ENCODE measurements at regions not wholly inside any gene's neighbourhood (a gene's known extent, or its start where the extent isn't known, plus 50 kb on each side); places are given as distances from the start of the nearest gene placed in this dataset.

DNA sequence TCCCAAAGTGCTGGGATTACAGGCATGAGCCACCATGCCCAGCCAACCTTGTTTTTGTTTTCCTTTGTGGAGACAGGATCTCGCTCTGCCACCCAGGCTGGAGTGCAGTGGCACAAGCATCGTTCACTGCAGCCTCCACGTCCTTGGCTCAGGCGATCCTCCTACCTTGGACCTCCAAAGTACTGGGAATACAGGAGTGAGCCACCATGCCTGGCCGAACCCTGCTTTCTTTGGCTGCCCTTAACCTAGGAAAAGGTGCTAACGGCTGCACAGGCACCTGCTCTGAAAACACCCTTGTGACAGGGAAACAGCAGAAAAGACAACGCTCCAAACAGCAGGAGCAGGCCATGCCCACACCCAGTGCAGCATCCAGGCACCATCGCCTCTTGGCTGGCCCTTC, 71.9 kb downstream of the OAT start:
- WGBS = 100% methylated on average over 7 of the region's 8 CpGs
- TF ChIP-seq, protein P1, sequence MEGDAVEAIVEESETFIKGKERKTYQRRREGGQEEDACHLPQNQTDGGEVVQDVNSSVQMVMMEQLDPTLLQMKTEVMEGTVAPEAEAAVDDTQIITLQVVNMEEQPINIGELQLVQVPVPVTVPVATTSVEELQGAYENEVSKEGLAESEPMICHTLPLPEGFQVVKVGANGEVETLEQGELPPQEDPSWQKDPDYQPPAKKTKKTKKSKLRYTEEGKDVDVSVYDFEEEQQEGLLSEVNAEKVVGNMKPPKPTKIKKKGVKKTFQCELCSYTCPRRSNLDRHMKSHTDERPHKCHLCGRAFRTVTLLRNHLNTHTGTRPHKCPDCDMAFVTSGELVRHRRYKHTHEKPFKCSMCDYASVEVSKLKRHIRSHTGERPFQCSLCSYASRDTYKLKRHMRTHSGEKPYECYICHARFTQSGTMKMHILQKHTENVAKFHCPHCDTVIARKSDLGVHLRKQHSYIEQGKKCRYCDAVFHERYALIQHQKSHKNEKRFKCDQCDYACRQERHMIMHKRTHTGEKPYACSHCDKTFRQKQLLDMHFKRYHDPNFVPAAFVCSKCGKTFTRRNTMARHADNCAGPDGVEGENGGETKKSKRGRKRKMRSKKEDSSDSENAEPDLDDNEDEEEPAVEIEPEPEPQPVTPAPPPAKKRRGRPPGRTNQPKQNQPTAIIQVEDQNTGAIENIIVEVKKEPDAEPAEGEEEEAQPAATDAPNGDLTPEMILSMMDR (IDR thresholded peaks at IDR 0.05) = no peak
- TF ChIP-seq EP300 (IDR thresholded peaks at IDR 0.05) (no peak), POLR2AphosphoS5 (IDR thresholded peaks at IDR 0.05) (no peak), POLR2A (IDR thresholded peaks at IDR 0.05) (no peak)
- no peaks in the 10 kb centered on the region for H3K4me1 ChIP-seq

DNA sequence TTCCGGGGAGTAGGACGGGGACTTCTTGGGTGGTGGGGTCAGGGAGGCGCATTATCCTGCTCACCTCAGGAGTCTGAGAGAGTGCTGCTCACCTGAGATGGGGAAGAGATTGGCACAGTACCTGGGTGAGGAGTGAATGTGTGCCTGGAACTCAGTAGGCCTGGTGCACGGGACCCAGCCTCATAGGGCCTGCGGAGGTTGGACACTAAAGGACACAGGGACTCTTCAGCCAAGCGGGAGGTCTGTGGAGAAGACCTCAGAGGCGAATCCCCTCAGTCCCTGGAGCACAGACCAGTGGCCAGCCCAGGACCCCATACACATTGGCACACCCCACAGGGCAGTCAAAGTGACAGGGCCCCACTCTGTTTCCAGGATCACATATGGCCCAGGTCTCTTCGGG, 73.2 kb downstream of the OAT start:
- WGBS = 94% methylated on average over 8 of the region's 8 CpGs
- TF ChIP-seq, protein P1 (IDR thresholded peaks at IDR 0.05) = no peak
- no peak for TF ChIP-seq EP300 (IDR thresholded peaks at IDR 0.05)
- no peak for TF ChIP-seq POLR2A (IDR thresholded peaks at IDR 0.05)
- TF ChIP-seq POLR2AphosphoS5 (IDR thresholded peaks at IDR 0.05) = no peak

More for the DNA sequence above, 71.9 kb downstream of the OAT start:
- no peaks in the 10 kb centered on the region for H3K36me3 ChIP-seq
- no peaks in the 10 kb centered on the region for H3K9me3 ChIP-seq
- no peak for DNase-seq (ENCODE audit: low spot score in 2 of 2)
- no peaks in the 10 kb centered on the region for H3K27me3 ChIP-seq
- H3K4me3 ChIP-seq = no peak overlapping the region
- no peak overlapping the region for H3K27ac ChIP-seq

DNA sequence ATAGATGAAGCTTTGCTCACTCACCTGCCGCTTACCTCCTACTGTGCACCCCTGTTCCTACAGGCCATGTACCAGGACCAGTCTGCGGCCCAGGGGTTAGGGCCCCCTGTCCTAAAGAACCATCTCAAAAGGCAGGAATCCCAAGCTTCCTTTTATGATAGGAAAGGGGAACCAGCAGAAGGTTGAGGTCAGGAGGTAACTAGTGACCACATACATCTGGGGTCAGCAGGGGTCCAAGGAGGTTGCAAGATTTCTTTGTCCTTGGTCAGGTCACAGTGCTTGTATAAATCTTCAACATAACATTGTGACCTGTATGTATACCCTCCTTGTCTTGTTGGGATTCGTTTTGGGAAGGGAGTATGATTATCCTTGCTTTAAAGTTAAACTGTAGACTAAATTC, 73.8 kb downstream of the OAT start:
- Histone ChIP-seq H3K36me3 (no peaks in the 10 kb centered on the region), H3K27ac (no peak overlapping the region), H3K4me1 (peaks cover 16% of the 10 kb centered on the region), H3K9me3 (no peaks in the 10 kb centered on the region), H3K27me3 (no peaks in the 10 kb centered on the region), H3K4me3 (no peak overlapping the region)
- TF ChIP-seq POLR2AphosphoS5 (IDR thresholded peaks at IDR 0.05) (no peak), EP300 (IDR thresholded peaks at IDR 0.05) (no peak), POLR2A (IDR thresholded peaks at IDR 0.05) (no peak)
- TF ChIP-seq, protein P1 (IDR thresholded peaks at IDR 0.05) = no peak
- WGBS = 98% methylated on average over 3 of the region's 3 CpGs
- DNase-seq (ENCODE audit: low spot score in 2 of 2) = no peak

More for the DNA sequence above, 73.2 kb downstream of the OAT start:
- no peak for DNase-seq (ENCODE audit: low spot score in 2 of 2)
- Histone ChIP-seq H3K27ac (no peak overlapping the region), H3K9me3 (no peaks in the 10 kb centered on the region), H3K4me3 (no peak overlapping the region), H3K36me3 (no peaks in the 10 kb centered on the region), H3K4me1 (peaks cover 10% of the 10 kb centered on the region), H3K27me3 (no peaks in the 10 kb centered on the region)

DNA sequence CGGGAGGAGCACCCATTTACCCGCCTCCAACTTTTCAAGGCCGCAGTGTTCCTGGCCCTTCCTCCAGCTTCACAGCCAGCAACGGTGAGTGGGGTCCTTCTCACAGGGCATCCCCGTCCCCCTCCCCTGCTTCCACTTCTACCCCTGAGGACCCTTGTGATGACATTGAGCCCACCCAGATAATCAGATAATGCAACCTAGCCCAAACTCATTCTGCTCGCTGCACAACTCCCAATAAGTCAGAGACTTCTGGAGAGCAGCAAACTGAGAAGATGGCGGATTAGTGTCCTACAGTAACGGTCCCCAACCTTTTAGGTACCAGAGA, 74.5 kb downstream of the OAT start:
- TF ChIP-seq EP300 (IDR thresholded peaks at IDR 0.05) (no peak), POLR2AphosphoS5 (IDR thresholded peaks at IDR 0.05) (no peak), POLR2A (IDR thresholded peaks at IDR 0.05) (no peak)
- TF ChIP-seq, protein P1 (IDR thresholded peaks at IDR 0.05) = no peak
- peaks cover 23% of the 10 kb centered on the region for H3K4me1 ChIP-seq
- peaks cover 2% of the 10 kb centered on the region for H3K27me3 ChIP-seq
- no peak overlapping the region for H3K4me3 ChIP-seq
- no peaks in the 10 kb centered on the region for H3K9me3 ChIP-seq
- DNase-seq (ENCODE audit: low spot score in 2 of 2) = no peak
- 93% methylated on average over 8 of the region's 8 CpGs for WGBS
- no peak overlapping the region for H3K27ac ChIP-seq
- no peaks in the 10 kb centered on the region for H3K36me3 ChIP-seq

DNA sequence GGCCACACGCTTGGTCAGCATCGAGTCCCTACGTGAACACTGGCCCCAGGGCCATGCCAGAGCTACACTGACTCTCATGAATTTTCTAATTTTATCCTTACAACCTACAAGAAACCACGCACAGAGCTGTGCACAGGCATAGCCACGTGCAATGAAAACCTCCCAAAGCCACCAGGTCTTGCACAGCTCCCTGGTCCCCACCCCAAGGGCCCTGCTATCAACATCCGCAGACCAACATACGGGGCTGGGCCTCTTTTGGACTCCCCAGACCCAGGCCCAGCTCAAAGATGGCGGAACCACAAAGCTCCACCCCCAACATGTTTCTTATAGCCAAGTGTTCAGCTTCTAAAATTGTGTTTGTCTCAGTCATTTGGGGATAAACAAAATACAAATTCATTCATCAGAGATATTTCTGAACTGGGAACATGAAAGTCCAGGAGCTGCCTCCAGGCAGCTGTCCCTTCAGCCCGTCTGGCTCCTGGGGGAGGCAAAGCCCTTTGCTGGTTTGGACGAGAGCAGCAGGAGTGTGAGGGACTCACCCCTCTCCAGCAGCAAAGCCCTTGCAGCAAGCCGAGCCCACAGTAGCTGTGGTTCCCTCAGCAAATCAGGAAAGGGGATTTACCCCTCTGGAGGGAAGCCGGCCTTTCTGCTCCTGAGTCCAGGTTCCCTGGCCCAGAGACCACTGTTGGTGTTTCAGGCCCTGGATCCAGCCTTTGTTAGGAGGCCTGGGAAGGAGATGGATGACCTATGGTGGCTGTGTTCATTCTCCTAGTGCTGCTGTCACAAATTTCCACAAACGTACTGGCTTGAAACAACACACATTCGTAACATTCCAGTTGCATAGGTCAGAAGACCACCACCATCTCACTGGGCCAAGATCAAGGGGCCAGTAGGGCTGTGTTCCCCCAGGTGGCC, 75.1 kb downstream of the OAT start:
- H3K27me3 ChIP-seq = peaks cover 4% of the 10 kb centered on the region
- TF ChIP-seq, protein P1 (IDR thresholded peaks at IDR 0.05) = no peak
- TF ChIP-seq POLR2A (IDR thresholded peaks at IDR 0.05) (no peak), EP300 (IDR thresholded peaks at IDR 0.05) (no peak), POLR2AphosphoS5 (IDR thresholded peaks at IDR 0.05) (no peak)
- 85% methylated on average over 12 of the region's 14 CpGs for WGBS
- H3K27ac ChIP-seq = no peak overlapping the region
- H3K9me3 ChIP-seq = no peaks in the 10 kb centered on the region
- DNase-seq (ENCODE audit: low spot score in 2 of 2) = peak in 1 of 2 donors; percentile 37
- peaks cover 27% of the 10 kb centered on the region for H3K4me1 ChIP-seq
- H3K36me3 ChIP-seq = no peaks in the 10 kb centered on the region
- H3K4me3 ChIP-seq = no peak overlapping the region

Measured in suprapubic skin (tissue), 4 donors.